22Rv1 (cell line): ENCODE measurements at regions not wholly inside any gene's neighbourhood (a gene's known extent, or its start where the extent isn't known, plus 50 kb on each side); places are given as distances from the start of the nearest gene placed in this dataset.

Experiments
- H3K27ac ChIP-seq: fragments of 450-650 bp; 2 replicates; pipeline ENCODE4 v1.5.1; 2017
- ZFX ChIP-seq: fragments of 450-650 bp; IDR thresholded peaks from 2 replicates; pipeline ENCODE4 v1.6.1; 2017; ENCODE audit warnings: antibody characterized with exemption, borderline replicate concordance
- TF ChIP-seq, protein P1 (sequence below): fragments of 450-650 bp; IDR thresholded peaks from 2 replicates; pipeline ENCODE4 v1.5.1; 2017; ENCODE audit warnings: mild to moderate bottlenecking

DNA sequence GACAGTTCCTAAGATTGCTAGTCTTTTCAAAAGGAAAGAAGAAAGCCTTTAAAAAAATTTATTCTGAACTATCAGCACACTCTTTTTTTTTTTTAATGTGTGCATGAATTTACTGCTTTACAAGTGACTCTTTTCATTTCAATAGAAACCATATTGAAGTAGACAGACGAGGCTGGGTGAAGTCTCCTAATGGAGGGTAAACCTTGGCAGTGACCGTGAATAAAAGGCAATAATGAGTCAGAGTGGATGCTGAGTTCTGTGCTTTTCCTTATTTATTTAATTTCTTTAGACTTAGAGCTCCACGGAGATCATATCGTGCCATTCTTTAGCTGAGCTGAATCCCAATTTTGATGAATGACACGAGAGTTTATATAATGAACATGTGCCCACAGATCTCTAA lies 196.9 kb downstream of the PRL start:
- no peak overlapping the region for H3K27ac ChIP-seq
- TF ChIP-seq, protein P1, sequence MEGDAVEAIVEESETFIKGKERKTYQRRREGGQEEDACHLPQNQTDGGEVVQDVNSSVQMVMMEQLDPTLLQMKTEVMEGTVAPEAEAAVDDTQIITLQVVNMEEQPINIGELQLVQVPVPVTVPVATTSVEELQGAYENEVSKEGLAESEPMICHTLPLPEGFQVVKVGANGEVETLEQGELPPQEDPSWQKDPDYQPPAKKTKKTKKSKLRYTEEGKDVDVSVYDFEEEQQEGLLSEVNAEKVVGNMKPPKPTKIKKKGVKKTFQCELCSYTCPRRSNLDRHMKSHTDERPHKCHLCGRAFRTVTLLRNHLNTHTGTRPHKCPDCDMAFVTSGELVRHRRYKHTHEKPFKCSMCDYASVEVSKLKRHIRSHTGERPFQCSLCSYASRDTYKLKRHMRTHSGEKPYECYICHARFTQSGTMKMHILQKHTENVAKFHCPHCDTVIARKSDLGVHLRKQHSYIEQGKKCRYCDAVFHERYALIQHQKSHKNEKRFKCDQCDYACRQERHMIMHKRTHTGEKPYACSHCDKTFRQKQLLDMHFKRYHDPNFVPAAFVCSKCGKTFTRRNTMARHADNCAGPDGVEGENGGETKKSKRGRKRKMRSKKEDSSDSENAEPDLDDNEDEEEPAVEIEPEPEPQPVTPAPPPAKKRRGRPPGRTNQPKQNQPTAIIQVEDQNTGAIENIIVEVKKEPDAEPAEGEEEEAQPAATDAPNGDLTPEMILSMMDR, result no peak
- TF ChIP-seq ZFX, result no peak

DNA sequence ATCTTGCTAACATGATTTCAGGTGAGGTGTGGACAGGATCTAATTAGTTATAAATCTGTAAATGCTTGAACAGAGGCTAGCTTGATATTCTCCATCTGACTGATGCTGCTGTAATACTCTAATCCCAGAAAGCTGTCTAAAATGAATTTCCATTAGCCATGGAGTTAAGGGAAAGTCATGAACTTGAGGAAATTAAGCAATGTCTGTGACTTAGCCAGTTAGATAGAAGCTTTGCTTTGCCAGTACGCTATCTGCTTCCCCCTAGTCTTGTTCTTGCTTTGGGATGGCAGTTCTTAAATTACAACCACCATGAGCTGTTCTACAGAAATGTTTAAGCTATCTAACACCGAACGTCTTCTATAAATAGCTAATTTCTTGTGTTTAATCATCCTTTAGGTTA lies 195.7 kb downstream of the PRL start:
- TF ChIP-seq, protein P1, result no peak
- TF ChIP-seq ZFX, result no peak
- H3K27ac ChIP-seq, result no peak overlapping the region

DNA sequence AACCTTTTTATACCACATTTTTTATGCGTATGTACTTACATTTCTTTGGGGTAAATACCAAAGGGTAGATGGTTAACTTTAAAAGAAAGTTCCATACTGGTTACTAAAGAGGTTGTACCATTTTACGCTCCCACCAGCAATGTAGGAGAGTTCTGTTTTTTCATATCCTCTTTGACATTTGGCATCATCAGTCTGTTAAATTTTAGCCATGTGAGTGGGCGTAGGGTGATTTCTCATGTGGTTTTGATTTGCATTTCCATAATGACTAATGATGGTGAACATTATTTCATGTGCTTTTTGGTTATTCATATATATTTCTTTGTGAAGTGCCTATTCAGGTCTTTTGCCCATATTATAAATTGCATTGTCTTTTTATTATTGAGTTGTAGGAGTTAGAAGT lies 194.2 kb downstream of the PRL start:
- TF ChIP-seq, protein P1, result no peak
- TF ChIP-seq ZFX, result no peak
- no peak overlapping the region for H3K27ac ChIP-seq

DNA sequence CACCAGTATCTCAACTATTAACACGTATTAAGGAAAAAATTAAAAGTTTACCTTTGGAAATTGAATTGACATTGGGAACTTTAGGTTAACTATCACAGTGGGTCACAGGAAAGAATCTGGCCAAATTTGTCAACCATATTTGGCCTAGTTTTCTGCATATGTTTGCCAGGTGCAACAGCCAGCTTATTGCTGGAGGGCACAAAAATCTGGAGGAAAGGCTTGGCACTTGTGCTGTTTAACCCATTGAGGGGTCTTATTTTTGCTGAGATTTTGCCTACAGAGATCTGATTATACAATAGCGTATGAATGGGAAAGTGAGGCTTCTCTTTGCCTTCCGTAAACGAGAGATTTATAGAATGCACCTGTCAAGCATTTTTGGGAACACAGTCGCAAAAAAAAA lies 190.4 kb downstream of the PRL start:
- no peak for TF ChIP-seq ZFX
- TF ChIP-seq, protein P1, result no peak
- H3K27ac ChIP-seq, result no peak overlapping the region

DNA sequence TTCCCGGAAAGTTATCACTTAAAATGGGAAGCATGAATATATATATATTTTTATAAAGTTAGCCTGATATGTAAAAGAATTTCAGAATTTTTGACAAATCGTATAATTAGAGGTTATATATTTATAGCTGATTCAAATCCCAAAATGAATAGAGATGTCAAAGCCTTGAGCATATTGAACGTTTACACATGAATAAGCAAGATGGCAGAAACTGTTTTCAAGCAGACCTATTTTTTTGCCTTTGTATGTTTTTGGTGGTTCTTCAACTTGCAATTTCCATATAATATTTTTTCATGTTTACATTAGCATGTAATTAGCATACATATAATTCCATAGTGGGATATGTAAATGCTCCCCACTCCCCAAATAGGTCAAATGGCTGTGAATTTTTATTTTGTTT lies 189.9 kb downstream of the PRL start:
- TF ChIP-seq, protein P1, result no peak
- no peak for TF ChIP-seq ZFX
- H3K27ac ChIP-seq, result no peak overlapping the region

DNA sequence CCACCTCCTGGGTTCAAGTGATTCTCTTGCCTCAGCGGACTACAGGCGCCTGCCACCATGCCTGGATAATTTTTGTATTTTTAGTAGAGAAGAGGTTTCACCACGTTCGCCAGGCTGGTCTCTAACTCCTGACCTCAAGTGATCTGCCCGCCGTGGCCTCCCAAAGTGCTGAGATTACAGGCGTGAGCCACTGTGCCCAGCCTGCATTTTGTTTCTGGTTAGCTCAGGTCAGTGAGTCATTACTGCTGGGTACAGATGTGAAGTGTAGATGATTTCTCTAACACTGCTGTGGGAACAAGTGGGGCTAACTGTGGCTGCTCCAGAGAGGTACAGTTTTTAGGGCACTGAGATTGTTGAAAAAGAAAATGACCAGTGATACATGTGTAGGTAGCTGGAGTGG lies 188.6 kb downstream of the PRL start:
- TF ChIP-seq, protein P1, result no peak
- no peak for TF ChIP-seq ZFX
- H3K27ac ChIP-seq, result no peak overlapping the region

DNA sequence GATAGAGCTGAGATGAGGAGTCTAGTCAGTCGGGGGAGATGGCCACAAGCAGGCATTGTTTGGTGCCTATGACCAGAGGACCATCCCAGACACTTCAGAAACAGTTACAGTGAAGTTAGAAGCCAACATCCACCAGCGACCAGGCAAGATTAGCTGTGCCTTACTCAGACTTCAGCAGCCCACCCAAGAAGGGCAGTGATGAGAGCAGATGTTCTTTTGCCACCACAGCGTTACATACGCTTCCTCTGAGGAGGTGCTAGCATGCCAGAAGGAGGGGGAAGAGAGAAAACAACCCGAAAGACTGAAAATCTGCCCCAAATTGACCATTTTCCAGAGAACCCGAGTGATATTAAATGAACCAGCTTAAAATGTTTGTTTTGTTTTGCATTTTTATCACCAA lies 186.8 kb downstream of the PRL start:
- no peak overlapping the region for H3K27ac ChIP-seq
- TF ChIP-seq, protein P1, result no peak
- no peak for TF ChIP-seq ZFX
